T-helper 17 cell (primary cell): ENCODE measurements at regions not wholly inside any gene's neighbourhood (a gene's known extent, or its start where the extent isn't known, plus 50 kb on each side); places are given as distances from the start of the nearest gene placed in this dataset.
"Not testable (repeated sequence)": the region's sequence is repeated elsewhere in the genome, so short reads cannot be mapped to it uniquely, and the experiment has no call there.

ENCODE experiments used
- ATAC-seq: fragments of 150-1000 bp; cut with Tn5 transposase; 2 replicates; pipeline ENCODE4 v1.10.0; 2021; ENCODE audit warnings: mild to moderate bottlenecking, moderate library complexity
- DNase-seq, 3 donors: peaks; one replicate each; pipeline versions ENCODE4 v3.0.0 to v3.0.0-alpha.2; 2020 to 2021
- H3K9me3 ChIP-seq: one replicate; pipeline ENCODE4 v1.7.0; 2013; ENCODE audit warnings: low read length, mild to moderate bottlenecking; ENCODE audit not compliant: control insufficient read depth, poor library complexity, severe bottlenecking
- H3K27ac Mint-ChIP-seq: one replicate; pipeline ENCODE4 v1.8.0; 2022; ENCODE audit warnings: mild to moderate bottlenecking, moderate library complexity, mixed read lengths
- H3K27me3 Mint-ChIP-seq: one replicate; pipeline ENCODE4 v1.8.0; 2022; ENCODE audit warnings: mixed read lengths
- H3K36me3 Mint-ChIP-seq: one replicate; pipeline ENCODE4 v1.8.0; 2022; ENCODE audit warnings: low read depth, mixed read lengths
- H3K4me1 Mint-ChIP-seq: one replicate; pipeline ENCODE4 v1.8.0; 2022; ENCODE audit warnings: mild to moderate bottlenecking, mixed read lengths
- H3K4me3 Mint-ChIP-seq: one replicate; pipeline ENCODE4 v1.8.0; 2022; ENCODE audit warnings: mild to moderate bottlenecking, moderate library complexity, mixed read lengths

- ATAC-seq (no peak), DNase-seq (no peak)
- Mint-ChIP-seq H3K4me1 (no peaks in the 10 kb centered on the region), H3K27me3 (no peaks in the 10 kb centered on the region), H3K4me3 (no peak overlapping the region), H3K36me3 (no peaks in the 10 kb centered on the region), H3K27ac (no peak overlapping the region)
- no peaks in the 10 kb centered on the region for H3K9me3 ChIP-seq
Measured at GRCh38 chr16:8417145-8417544, 173.2 kb downstream of the TMEM114 start.

- Mint-ChIP-seq H3K4me3 (no peak overlapping the region), H3K36me3 (no peaks in the 10 kb centered on the region)
- no peaks in the 10 kb centered on the region for H3K9me3 ChIP-seq
Measured at GRCh38 chr16:8408855-8409567, 181.3 kb downstream of the TMEM114 start.

GRCh38 chr16:8407351-8407750, 183.0 kb downstream of the TMEM114 start:
- no peaks in the 10 kb centered on the region for H3K27me3 Mint-ChIP-seq
- H3K9me3 ChIP-seq: no peaks in the 10 kb centered on the region
- ATAC-seq: no peak
- H3K4me3 Mint-ChIP-seq: no peak overlapping the region
- no peak overlapping the region for H3K27ac Mint-ChIP-seq
- no peaks in the 10 kb centered on the region for H3K4me1 Mint-ChIP-seq
- H3K36me3 Mint-ChIP-seq: no peaks in the 10 kb centered on the region
- DNase-seq: no peak

More at GRCh38 chr16:8408855-8409567, 181.3 kb downstream of the TMEM114 start:
- Mint-ChIP-seq H3K27me3 (no peaks in the 10 kb centered on the region), H3K4me1 (no peaks in the 10 kb centered on the region), H3K27ac (no peak overlapping the region)
- ATAC-seq (no peak), DNase-seq (no peak)

GRCh38 chr16:8403978-8404749, 186.1 kb downstream of the TMEM114 start:
- Mint-ChIP-seq H3K4me3 (no peak overlapping the region), H3K27me3 (no peaks in the 10 kb centered on the region), H3K4me1 (no peaks in the 10 kb centered on the region), H3K36me3 (no peaks in the 10 kb centered on the region), H3K27ac (no peak overlapping the region)
- no peaks in the 10 kb centered on the region for H3K9me3 ChIP-seq
- ATAC-seq (no peak), DNase-seq (no peak)

GRCh38 chr16:8402981-8403843, 187.1 kb downstream of the TMEM114 start:
- DNase-seq: no peak
- H3K4me1 Mint-ChIP-seq: no peaks in the 10 kb centered on the region
- H3K36me3 Mint-ChIP-seq: no peaks in the 10 kb centered on the region
- no peak for ATAC-seq
- no peaks in the 10 kb centered on the region for H3K27me3 Mint-ChIP-seq
- no peaks in the 10 kb centered on the region for H3K9me3 ChIP-seq
- no peak overlapping the region for H3K27ac Mint-ChIP-seq
- H3K4me3 Mint-ChIP-seq: no peak overlapping the region

GRCh38 chr16:8400683-8401082, 189.6 kb downstream of the TMEM114 start:
- H3K4me1 Mint-ChIP-seq, H3K27ac Mint-ChIP-seq, DNase-seq, H3K27me3 Mint-ChIP-seq, H3K9me3 ChIP-seq, H3K36me3 Mint-ChIP-seq, H3K4me3 Mint-ChIP-seq, ATAC-seq: not testable (repeated sequence)

- Mint-ChIP-seq H3K4me1 (no peaks in the 10 kb centered on the region), H3K27ac (no peak overlapping the region), H3K27me3 (no peaks in the 10 kb centered on the region), H3K4me3 (no peak overlapping the region), H3K36me3 (no peaks in the 10 kb centered on the region)
- H3K9me3 ChIP-seq: no peaks in the 10 kb centered on the region
- no peak for ATAC-seq
- no peak for DNase-seq
Measured at GRCh38 chr16:8398548-8398947, 191.8 kb downstream of the TMEM114 start.

GRCh38 chr16:8397223-8397622, 193.1 kb downstream of the TMEM114 start:
- Mint-ChIP-seq H3K27ac (no peak overlapping the region), H3K36me3 (no peaks in the 10 kb centered on the region), H3K4me3 (no peak overlapping the region), H3K27me3 (no peaks in the 10 kb centered on the region), H3K4me1 (no peaks in the 10 kb centered on the region)
- no peak for DNase-seq
- no peaks in the 10 kb centered on the region for H3K9me3 ChIP-seq
- ATAC-seq: no peak

- Mint-ChIP-seq H3K27me3 (no peaks in the 10 kb centered on the region), H3K4me1 (no peaks in the 10 kb centered on the region), H3K4me3 (no peak overlapping the region), H3K27ac (no peak overlapping the region), H3K36me3 (no peaks in the 10 kb centered on the region)
- H3K9me3 ChIP-seq: no peaks in the 10 kb centered on the region
- ATAC-seq: no peak
- no peak for DNase-seq
Measured at GRCh38 chr16:8396463-8396862, 193.8 kb downstream of the TMEM114 start.

- ATAC-seq: no peak
- DNase-seq: no peak
- Mint-ChIP-seq H3K4me3 (no peak overlapping the region), H3K27me3 (no peaks in the 10 kb centered on the region), H3K4me1 (no peaks in the 10 kb centered on the region), H3K36me3 (no peaks in the 10 kb centered on the region), H3K27ac (no peak overlapping the region)
- no peaks in the 10 kb centered on the region for H3K9me3 ChIP-seq
Measured at GRCh38 chr16:8391257-8391656, 199.1 kb downstream of the TMEM114 start.

- no peaks in the 10 kb centered on the region for H3K27me3 Mint-ChIP-seq
- DNase-seq: no peak
- H3K9me3 ChIP-seq: no peaks in the 10 kb centered on the region
Measured at GRCh38 chr16:8388684-8389083, 201.6 kb downstream of the TMEM114 start.

GRCh38 chr16:8381814-8382213, 208.5 kb downstream of the TMEM114 start:
- Mint-ChIP-seq H3K36me3 (no peaks in the 10 kb centered on the region), H3K4me3 (no peak overlapping the region), H3K4me1 (no peaks in the 10 kb centered on the region), H3K27me3 (no peaks in the 10 kb centered on the region), H3K27ac (no peak overlapping the region)
- ATAC-seq: no peak
- no peak for DNase-seq
- no peaks in the 10 kb centered on the region for H3K9me3 ChIP-seq

More at GRCh38 chr16:8388684-8389083, 201.6 kb downstream of the TMEM114 start:
- H3K4me1 Mint-ChIP-seq: no peaks in the 10 kb centered on the region
- H3K36me3 Mint-ChIP-seq: no peaks in the 10 kb centered on the region
- no peak overlapping the region for H3K27ac Mint-ChIP-seq
- H3K4me3 Mint-ChIP-seq: no peak overlapping the region
- no peak for ATAC-seq

GRCh38 chr16:8380311-8380710, 210.0 kb downstream of the TMEM114 start:
- Mint-ChIP-seq H3K27me3 (no peaks in the 10 kb centered on the region), H3K36me3 (no peaks in the 10 kb centered on the region), H3K4me1 (no peaks in the 10 kb centered on the region), H3K4me3 (no peak overlapping the region), H3K27ac (no peak overlapping the region)
- no peaks in the 10 kb centered on the region for H3K9me3 ChIP-seq
- DNase-seq (no peak), ATAC-seq (no peak)
